Chondrocyte (in vitro differentiated cells): ENCODE measurements at regions not wholly inside any gene's neighbourhood (a gene's known extent, or its start where the extent isn't known, plus 50 kb on each side); places are given as distances from the start of the nearest gene placed in this dataset.

ENCODE experiments used
- DNase-seq: peaks from one replicate; pipeline ENCODE4 v3.0.0; 2021; ENCODE audit warnings: mixed read lengths, low spot score
- H3K27ac Mint-ChIP-seq: one replicate; pipeline ENCODE4 v1.8.0; 2021; ENCODE audit warnings: mild to moderate bottlenecking, moderate library complexity, mixed read lengths; ENCODE audit not compliant: unreplicated experiment
- H3K27me3 Mint-ChIP-seq: 2 replicates; pipeline ENCODE4 v1.8.0; 2021; ENCODE audit warnings: low read depth, mixed read lengths
- H3K36me3 Mint-ChIP-seq: 2 replicates; pipeline ENCODE4 v1.8.0; 2021; ENCODE audit warnings: low read depth, mixed read lengths
- H3K4me1 Mint-ChIP-seq: 2 replicates; pipeline ENCODE4 v1.8.0; 2021; ENCODE audit warnings: low read depth, mild to moderate bottlenecking, mixed read lengths
- H3K4me3 Mint-ChIP-seq: one replicate; pipeline ENCODE4 v1.8.0; 2021; ENCODE audit warnings: mild to moderate bottlenecking, moderate library complexity, mixed read lengths; ENCODE audit not compliant: unreplicated experiment
- H3K9me3 Mint-ChIP-seq: 2 replicates; pipeline ENCODE4 v1.8.0; 2021; ENCODE audit warnings: low read depth, mixed read lengths
- CTCF ChIP-seq: fragments of 200-600 bp; sonication (generic); IDR thresholded peaks from 2 replicates; pipeline ENCODE4 v1.5.0; 2021; ENCODE audit warnings: antibody characterized with exemption, mild to moderate bottlenecking, moderate library complexity

GRCh38 chr2:13240061-13240460 is 523.3 kb downstream of the TRIB2 start:
- H3K27ac Mint-ChIP-seq, result no peak overlapping the region
- TF ChIP-seq CTCF, result no peak
- no peak for DNase-seq
- no peaks in the 10 kb centered on the region for H3K4me1 Mint-ChIP-seq
- H3K36me3 Mint-ChIP-seq, result no peaks in the 10 kb centered on the region
- H3K27me3 Mint-ChIP-seq, result peaks cover 7% of the 10 kb centered on the region
- H3K4me3 Mint-ChIP-seq, result no peak overlapping the region
- no peaks in the 10 kb centered on the region for H3K9me3 Mint-ChIP-seq

- TF ChIP-seq CTCF, result no peak
- H3K27ac Mint-ChIP-seq, result no peak overlapping the region
- H3K4me3 Mint-ChIP-seq, result no peak overlapping the region
- H3K36me3 Mint-ChIP-seq, result no peaks in the 10 kb centered on the region
- H3K9me3 Mint-ChIP-seq, result no peaks in the 10 kb centered on the region
- H3K4me1 Mint-ChIP-seq, result no peaks in the 10 kb centered on the region
- no peak for DNase-seq
- H3K27me3 Mint-ChIP-seq, result peaks cover 7% of the 10 kb centered on the region
Observed at GRCh38 chr2:13240789-13241487, 524.2 kb downstream of the TRIB2 start.

- no peak for TF ChIP-seq CTCF
- Mint-ChIP-seq H3K4me1 (no peaks in the 10 kb centered on the region), H3K27me3 (peaks cover 15% of the 10 kb centered on the region), H3K36me3 (no peaks in the 10 kb centered on the region), H3K4me3 (no peak overlapping the region), H3K9me3 (no peaks in the 10 kb centered on the region), H3K27ac (no peak overlapping the region)
- DNase-seq, result no peak
Observed at GRCh38 chr2:13252615-13253014, 535.9 kb downstream of the TRIB2 start.

GRCh38 chr2:13255485-13255884 is 538.7 kb downstream of the TRIB2 start:
- Mint-ChIP-seq H3K27ac (no peak overlapping the region), H3K4me3 (no peak overlapping the region), H3K36me3 (no peaks in the 10 kb centered on the region), H3K27me3 (peaks cover 6% of the 10 kb centered on the region), H3K4me1 (no peaks in the 10 kb centered on the region), H3K9me3 (no peaks in the 10 kb centered on the region)
- no peak for DNase-seq
- no peak for TF ChIP-seq CTCF

- no peak for TF ChIP-seq CTCF
- Mint-ChIP-seq H3K27ac (no peak overlapping the region), H3K4me3 (no peak overlapping the region), H3K9me3 (peaks cover 7% of the 10 kb centered on the region), H3K27me3 (peaks cover 5% of the 10 kb centered on the region), H3K4me1 (no peaks in the 10 kb centered on the region), H3K36me3 (no peaks in the 10 kb centered on the region)
- no peak for DNase-seq
Observed at GRCh38 chr2:13260402-13260801, 543.7 kb downstream of the TRIB2 start.
